NCI-H69 (cell line): ENCODE measurements at regions not wholly inside any gene's neighbourhood (a gene's known extent, or its start where the extent isn't known, plus 50 kb on each side); places are given as distances from the start of the nearest gene placed in this dataset.

Experiments
- DNase-seq: peaks from one replicate; lab custom pipeline; 2025; lab: John Stamatoyannopoulos, UW

DNA sequence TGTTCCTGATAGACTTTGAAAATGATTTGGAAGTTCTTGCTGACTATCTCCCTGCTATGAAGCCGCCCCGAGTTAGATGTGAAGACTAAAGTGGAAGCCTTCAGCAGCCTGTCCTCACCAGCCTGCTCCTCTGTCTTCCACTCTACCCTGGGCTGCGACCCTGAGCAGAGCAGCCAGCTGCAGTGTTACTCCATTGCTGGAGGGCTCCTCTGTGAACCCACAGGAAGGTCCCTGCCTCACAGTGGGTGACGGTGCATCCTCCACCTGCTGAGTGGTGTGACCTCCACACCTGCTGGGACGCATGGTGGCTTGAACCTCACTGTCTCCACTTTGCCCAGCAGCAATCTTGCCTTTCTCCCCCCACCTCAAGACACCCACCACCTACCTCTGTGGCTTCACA, 116.4 kb downstream of the IRS2 start:
- DNase-seq = no peak

DNA sequence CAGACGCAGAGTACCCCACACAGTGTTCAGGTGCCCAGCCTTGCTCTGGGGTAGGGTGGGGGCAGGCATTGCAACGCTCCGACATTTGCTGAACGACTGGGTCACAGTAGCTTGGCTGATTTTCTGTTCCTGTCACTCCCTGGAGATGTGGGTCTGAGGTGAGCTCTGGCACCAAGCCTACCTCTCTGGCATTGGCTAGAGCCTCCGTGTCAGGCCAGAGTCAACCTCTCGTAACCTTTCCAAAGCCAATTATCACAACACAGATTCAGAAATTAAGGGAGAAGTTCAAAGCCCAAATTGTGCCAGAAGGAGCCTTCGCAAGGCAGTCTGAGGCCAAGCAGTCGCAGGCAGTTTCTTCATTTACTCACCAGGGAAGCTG, 117.2 kb downstream of the IRS2 start:
- no peak for DNase-seq

DNA sequence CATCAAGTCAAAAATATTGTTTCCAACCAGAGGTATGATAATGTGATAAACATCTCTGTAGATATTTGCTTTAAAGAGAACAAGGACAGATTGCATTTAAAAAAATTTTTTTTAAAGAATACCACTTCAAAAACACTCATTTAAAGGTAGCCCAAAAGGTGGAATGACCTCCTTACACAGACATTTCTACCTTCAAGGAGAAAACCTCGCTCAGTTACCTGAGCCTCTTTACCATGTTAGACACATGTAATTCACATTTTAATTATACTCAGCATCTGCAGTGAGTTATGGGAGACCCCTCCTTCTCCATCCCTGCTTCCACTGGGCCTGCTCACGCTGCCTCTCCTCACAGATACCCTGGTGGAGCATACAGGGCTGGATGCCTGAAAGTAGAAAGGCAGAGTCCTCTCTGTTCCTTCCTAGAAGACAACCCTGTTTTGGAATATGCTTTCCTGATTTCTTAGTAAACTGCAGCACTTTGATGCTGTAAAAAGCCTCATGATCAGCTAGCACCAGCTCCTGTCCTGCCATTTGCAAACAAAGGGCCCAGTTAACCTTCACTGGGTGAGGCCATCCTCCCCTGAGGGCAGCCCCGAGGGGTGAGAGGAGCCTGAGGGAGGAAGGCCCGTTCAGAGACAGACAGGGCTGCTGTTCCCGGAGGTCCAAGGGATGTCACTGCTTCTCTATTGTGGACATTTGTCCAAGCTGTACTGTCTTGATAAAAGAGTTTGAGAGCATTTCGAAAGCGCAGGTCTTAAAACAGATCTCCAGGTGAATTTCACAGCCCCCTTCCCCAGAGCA, 117.8 kb downstream of the IRS2 start:
- DNase-seq = no peak

DNA sequence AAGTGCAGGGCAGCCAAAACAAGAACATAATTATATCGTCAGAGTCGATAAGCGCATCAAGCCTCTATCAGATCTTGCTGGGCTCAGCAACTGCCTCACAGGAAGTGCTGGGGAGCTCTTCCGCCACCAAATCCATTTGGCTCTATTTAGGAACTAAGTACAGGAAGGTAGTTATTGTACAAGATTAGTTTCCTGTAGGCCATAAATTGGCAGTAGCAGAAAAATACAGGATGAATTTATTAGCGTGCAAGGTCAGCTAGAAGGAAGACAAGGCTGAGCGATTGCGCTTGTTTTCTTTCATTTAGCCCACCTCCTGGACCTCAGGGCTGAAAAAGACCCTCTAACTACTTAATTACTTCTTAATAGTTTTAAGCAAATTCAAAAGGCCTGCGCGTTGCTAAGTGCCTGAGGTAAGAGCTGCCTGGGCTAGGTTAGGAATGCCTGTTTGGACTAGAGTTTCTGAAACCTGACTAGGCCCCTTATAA, 118.5 kb downstream of the IRS2 start:
- no peak for DNase-seq

DNA sequence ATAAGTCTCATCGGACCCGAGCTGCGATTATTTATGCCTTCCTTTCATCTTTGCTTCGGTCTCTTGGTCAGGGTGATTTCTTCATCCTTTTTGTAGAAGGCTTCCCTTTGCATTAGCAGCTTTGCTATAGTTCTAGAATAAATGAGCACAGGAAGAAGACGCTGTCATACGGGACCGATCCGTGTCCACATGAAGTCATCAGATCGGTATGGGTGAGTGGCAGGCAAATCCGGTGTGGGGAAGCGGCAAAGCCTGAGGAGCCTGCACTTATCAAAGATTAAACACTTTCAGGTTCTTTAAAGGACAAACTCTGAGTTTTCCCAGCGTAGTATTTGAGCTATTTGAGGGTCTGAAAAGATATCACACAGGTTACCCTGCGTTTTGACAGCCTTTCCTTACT, 119.3 kb downstream of the IRS2 start:
- DNase-seq = no peak

DNA sequence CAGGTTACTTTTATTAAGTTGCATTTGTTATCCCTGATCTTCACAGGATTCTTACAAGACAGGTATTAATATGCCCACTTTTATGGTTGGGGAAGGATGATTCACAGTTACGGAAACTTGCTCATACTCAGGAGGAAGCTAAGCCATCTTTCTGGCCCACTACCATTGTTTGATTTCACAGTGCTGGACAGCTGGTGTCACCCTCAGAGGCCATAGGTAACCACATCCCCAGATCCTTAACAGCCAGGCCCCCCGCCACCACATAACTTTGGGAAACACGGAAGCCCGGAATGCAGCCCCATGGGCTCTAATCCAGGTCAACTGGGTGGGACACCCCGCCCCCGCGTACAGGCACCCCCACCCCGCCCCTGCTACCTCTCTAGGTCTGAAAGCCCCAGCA, 119.7 kb downstream of the IRS2 start:
- no peak for DNase-seq

DNA sequence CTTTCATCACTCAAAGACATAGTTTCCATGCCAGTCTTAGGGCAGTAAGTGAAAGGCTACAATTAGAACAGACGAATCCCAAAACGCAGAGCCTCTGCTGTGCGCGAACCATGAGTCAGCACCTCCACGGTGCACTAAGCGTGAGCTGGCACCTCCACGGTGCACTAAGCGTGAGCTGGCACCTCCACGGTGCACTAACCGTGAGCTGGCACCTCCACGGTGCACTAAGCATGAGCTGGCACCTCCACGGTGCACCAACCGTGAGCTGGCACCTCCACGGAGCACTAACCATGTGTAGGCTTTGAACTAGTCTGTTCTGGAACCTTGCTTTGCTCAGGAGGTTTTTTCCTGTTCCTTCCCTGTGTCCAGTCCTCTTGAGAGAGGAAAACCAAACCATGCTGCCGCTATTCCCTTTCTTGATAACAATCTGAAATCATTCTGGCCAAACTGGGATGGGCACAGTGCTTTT, 120.6 kb downstream of the IRS2 start:
- no peak for DNase-seq

DNA sequence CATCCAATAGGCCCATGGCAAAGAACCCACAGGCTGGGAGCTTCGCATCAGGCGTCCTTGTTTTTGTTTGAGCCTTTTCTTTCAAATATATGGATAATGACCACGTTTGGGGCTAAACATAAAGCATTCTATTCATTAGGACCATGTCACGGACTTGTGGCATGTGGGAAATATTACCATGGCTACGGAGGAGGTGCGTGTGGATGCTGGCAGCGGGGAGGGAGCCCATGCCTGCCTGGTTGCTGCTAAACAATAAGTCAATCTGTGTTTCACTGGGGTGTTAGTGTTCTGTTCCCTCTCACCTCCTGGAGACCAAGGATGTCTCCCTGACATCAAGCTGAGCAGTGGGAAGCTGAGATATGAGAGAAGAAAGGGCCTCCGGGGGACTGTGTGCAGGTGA, 121.1 kb downstream of the IRS2 start:
- no peak for DNase-seq

DNA sequence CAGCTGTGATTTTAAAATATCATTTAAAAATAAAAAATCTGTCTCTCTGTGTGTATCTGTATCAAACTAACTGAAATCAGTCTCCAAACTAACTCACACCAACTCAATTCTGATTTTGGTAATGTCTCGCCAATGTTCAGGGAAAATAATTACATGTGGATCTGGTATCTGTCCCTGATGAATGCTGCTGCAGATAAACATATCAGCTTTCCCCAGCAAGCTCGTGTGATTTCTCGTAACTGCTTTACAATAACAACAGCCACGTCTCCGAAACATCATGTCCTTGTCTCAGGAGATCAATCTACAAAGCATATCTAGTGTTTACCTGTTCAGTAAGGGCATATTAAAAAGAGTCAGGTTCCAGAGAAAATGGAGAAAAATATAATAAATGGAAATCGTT, 129.0 kb downstream of the IRS2 start:
- no peak for DNase-seq

DNA sequence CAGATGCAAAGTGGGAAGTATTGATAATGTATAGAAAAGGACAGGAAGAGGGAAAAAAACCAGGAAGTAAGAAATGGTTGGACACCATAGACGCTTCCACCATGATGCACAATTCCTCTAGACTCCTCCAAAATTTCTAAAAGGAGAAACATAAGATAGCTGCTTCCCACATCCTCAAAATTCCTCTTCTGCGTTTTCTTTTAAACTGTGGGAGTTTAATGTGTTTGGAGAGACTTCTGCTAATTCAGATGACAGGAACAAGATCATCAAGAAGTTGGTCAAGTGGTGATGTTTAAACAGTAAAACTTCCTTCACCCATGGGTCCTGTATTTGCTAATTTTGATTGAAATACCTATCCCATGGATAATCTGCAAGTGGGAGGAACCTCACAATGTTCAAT, 130.2 kb downstream of the IRS2 start:
- DNase-seq = no peak

DNA sequence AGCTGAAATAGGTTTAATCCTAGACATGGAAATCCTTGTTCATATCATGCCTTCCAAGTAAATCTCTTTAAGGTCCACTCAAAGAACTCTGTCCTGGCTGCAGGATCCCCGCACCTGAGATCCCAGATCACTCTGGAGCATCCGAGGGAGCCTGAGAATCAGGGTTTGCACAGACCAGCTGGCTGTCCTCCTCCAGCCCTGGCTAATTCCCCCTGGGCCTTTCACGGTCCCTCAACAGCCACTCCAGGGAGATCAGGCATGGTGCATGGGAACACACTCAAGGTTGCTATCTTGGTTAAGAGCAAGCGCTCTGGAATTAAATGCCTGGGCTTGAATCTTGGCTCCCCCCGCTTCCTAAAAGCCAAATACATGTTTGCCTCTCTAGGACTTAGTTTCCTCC, 130.8 kb downstream of the IRS2 start:
- no peak for DNase-seq

DNA sequence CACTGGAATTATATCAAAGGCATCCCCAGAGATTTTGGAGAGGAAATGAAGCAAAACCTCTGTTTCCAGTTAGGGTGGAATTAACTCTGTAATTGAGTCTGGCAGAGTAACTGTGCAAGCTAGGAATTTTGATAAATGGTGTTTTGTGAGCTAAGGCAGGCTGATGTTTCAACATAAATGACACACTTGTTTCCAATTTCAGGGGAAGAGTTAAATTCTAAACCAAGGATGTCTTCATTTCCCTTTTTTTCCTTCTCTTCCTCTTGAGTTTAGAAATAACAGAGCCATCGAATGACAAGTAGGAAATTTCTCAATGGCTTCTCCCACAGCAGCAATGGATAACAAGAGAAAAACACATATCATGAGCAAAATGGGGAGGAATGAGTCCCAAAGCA, 131.2 kb downstream of the IRS2 start:
- no peak for DNase-seq

DNA sequence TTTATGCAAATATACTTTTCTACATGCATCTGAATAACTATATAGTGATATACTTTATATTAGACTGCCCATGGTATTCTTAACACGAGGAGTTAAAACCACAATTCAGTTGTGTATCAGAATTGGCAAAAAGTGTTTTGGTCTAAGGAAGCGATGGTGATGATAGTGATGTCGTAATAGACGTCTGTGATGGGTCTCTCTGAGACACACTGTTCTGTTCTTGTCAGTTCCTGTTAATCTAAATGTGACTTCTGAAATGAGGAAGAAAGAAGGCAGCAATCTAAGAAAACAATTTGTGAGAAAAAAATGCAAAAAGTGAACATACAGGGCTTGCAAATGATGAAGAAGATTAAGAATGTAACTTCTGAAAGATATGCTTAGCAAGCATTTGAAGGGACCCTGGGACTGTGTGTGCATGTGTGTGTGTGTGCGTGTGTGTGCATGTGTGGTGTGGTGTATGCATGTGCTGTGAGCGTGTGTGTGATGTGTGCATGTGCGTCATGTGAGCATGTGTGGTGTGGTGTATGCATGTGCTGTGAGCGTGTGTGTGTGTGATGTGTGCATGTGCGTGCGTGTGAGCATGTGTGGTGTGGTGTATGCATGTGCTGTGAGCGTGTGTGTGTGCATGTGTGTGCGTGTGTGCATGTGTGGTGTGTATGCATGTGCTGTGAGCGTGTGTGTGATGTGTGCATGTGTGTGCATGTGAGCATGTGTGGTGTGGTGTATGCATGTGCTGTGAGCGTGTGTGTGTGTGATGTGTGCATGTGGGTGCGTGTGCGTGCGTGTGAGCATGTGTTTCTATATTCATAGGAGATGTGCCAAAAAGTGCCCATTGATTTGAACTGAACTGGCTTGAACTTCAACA, 131.8 kb downstream of the IRS2 start:
- no peak for DNase-seq

DNA sequence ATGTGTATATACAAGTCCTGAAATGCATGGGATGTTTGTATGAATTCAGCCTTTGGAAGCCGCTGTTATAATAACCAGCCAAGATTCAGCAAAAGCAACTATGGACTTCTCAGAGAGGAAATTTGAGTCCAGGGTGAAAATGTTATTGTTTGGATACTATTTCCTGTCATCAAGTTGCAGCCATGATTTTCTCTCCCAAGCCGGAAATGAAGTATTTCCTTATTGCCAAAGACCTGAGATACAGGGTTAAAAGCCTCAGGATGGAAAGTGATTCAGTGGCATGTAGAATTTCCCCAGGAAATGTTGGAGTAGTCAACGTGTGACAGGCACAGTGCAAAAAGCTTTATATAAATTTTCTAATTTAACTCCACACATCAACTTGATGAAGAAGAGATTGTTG, 133.9 kb downstream of the IRS2 start:
- DNase-seq = no peak

DNA sequence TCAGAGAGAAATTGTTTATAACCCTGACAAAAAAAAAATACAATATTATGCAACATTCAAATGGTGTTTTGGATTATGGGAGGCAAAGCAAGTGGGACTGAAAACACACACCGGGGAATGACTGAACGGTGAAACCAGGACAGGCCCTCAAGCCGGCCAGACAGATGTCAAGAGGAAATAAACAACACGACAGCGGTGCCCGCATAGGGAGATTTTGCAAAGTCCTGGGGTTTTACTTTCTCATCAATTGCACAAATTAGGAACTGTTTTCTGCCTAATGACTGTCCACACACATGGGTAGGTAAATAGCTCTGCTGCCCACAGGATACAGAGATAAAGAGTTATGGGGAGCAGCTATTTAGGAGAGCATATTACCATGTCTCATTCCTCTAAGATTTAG, 134.5 kb downstream of the IRS2 start:
- DNase-seq = no peak

DNA sequence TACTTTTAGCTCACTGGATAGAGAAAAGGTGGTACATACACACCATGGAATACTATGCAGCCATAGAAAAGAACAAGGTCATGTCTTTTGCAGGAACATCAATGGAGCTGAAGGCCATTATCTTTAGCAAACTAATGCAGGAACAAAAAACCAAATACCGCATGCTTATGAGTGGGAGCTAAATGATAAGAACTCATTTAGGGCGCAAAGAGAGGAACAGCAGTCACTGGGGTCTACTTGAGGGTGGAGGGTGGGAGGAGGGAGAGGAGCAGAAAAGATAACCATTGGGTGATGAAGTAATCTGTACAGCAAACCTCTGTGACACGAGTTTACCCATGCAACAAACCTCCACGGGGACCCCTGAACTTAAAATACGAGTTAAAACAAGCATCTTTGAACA, 135.1 kb downstream of the IRS2 start:
- DNase-seq = no peak

DNA sequence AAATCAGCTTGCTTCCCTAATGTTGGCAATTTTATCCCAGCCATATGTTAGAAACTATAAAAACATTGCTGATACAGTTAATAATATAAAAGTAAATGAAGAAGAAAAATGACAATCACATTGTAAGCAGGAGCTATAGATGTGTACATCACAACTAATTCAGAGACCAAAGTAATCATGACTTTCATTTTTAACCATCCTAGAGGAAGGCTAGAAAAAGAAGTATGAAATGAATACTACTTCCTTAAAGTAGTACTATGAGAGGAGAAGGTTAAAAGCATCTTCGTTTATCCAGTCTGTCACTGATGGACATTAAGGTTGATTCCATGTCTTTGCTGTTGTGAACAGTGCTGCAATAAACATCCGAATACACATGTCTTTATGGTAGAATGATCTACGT, 135.5 kb downstream of the IRS2 start:
- no peak for DNase-seq

DNA sequence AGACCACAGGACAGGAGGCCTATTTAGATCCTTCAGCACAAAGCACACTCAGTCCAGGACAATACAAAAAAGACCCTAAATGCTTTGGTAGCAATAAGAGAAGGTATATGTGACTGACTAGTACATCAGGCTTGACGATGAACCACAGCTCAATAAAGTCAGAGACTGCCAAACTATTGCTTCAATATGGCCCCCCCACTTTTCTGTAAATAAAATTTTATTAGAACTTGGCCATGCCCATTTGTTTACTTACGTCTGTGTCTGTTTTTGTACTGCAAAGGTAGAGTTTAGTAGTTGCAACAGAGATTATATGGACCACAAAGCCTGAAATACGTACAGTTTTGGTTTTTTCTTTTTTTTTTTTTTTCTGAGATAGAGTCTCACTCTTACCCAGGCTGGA, 136.7 kb downstream of the IRS2 start:
- no peak for DNase-seq

DNA sequence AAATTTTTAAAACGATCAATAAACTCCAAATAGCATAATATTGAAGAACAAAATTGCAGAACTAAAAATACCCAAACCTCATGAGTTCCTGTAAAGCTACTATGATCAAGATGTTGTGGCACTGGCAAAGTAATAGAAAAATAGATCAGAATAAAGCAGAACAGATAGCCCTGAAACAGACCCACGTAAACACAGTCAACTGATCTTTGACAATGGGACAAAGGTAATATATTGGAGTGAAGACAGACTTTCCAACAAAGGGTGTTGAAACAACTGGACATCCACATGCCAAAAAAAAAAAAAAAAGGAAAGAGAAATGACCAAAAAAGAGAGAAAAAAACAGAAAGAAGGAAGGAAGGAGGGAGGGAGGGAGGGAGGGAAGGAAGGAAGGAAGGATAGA, 138.7 kb downstream of the IRS2 start:
- DNase-seq = no peak

DNA sequence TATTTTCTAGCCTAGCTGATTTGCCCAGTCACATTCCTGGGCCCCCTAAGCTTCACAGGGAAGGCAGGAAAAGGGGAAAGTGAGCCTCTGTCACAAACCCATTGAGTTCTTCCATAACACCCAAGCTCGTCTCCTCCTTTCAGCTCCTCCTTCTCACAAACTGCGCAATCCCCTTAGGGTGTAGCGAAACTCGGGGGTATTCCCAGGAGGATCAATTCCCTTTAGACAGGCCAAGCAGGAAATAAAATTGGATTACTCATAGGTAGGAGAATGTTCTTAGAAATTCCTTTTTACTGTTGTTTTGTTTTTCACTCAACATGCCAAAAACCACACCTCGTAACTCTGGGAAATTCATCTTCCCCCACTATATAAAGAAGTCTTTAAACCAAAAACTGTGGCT, 139.3 kb downstream of the IRS2 start:
- no peak for DNase-seq

DNA sequence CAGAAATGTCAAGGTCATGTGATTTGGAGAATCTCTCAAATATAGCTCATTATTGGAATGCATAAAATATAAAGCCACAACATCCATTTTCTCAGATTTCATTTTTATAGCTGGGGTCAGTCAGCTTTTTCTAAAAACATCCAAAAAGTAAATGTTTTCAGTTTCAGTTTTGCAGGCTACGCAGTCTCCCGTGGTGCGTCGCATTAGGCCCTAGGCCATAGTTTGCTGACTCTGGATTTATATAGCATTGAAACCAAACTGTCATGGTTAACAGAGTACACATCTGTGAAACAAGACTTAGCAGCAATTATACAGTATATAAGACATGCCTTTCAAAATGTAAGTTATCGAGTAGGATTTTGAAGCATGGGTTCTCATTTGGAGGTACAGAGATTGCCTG, 140.0 kb downstream of the IRS2 start:
- DNase-seq = no peak

DNA sequence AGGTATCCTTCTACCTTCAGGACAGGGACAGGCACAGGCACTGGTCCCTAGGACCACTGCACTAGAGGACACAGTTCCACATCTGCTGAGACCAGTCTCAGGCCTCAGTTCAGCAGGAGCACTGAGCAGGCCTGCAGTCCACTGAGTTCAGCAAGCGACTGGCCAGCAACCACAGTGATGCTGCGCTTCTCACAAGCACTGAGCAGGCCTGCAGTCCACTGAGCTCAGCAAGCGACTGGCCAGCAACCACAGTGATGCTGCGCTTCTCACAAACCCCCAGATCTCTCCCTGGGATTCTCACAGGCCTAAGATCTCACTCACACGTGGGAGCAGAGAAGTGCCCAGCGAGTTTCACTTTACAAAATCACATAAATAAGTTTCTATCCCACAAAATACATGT, 140.6 kb downstream of the IRS2 start:
- no peak for DNase-seq

DNA sequence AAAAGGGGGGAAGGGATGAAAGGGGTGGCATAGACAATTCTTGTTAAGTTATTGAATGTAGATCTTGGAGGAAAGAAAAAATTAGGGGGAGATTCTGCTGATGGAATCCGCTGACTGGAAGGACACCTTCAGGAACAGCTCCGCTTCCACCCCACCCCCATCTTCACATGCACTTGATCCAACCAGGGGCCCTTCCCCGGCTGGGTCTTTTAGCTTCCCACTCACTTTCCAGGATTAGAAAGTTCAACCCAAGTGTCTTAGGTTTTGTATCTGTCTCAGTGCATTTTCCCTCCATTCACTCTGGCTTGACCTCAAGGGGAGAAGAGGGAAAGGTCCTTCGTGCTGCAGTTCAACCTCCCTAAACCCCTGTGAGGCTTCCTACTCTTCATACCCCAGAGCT, 141.4 kb downstream of the IRS2 start:
- no peak for DNase-seq
